HCT116 (cell line): ENCODE measurements at regions not wholly inside any gene's neighbourhood (a gene's known extent, or its start where the extent isn't known, plus 50 kb on each side); places are given as distances from the start of the nearest gene placed in this dataset.

ENCODE experiments used
- ATAC-seq: fragments of 200-7000 bp; cut with Tn5 transposase; 2 replicates; pipeline ENCODE4 v1.9.1; 2020; ENCODE audit warnings: mild to moderate bottlenecking, moderate library complexity
- BruUV-seq: library from RNA; stranded (reverse); fragments of 400-500 nt; replicated peaks from 2 replicates; lab custom pipeline; 2021; lab: Mats Ljungman, UMichigan
- CTCF ChIA-PET: fragments of 300-600 bp; sonication (Branson Sonifier 250); formaldehyde crosslinking; loops from one replicate; lab custom pipeline; 2021; ENCODE audit warnings: antibody characterized with exemption; lab: Charles Lee
- POLR2A ChIA-PET: fragments of 300-600, 350-600 bp; sonication (Branson Sonifier 250); formaldehyde crosslinking; loops from one replicate; lab custom pipeline; 2021; ENCODE audit warnings: antibody characterized with exemption; lab: Charles Lee
- RAD21 ChIA-PET, 2 experiments: fragments of 300-600 bp; sonication (Branson Sonifier 250); formaldehyde crosslinking; loops; one replicate each; lab custom pipeline; 2023; ENCODE audit warnings: low total read pairs in 2 of 2; ENCODE audit not compliant: uncharacterized antibody in 2 of 2, unreplicated experiment in 2 of 2, low non-redundant PET in 1 of 2; lab: Charles Lee
- DNase-seq: peaks from one replicate; pipeline ENCODE4 v3.0.0-alpha.2; 2010; ENCODE audit warnings: low read depth, low spot score
- H2AFZ ChIP-seq: fragments of 200-600 bp; shearing (Covaris generic), sonication (generic); 2 replicates; pipeline ENCODE4 v1.6.1; 2017; ENCODE audit warnings: low read depth, mixed run types, mixed read lengths, antibody characterized with exemption, low read length; ENCODE audit not compliant: poor library complexity, severe bottlenecking
- H3K27ac ChIP-seq: 2 replicates; pipeline ENCODE4 v1.5.1; 2012; ENCODE audit warnings: low read depth, low read length
- H3K27me3 ChIP-seq: fragments of 200-600 bp; sonication (generic); 2 replicates; pipeline ENCODE4 v1.6.1; 2016; ENCODE audit warnings: mixed run types, low read length, mixed read lengths; ENCODE audit not compliant: insufficient read depth
- H3K36me3 ChIP-seq, 2 experiments: fragments of 200-500 bp in 1 of 2; fragments of 200-600 bp in 1 of 2; sonication (Bioruptor generic) in 1 of 2; sonication (generic) in 1 of 2; 2 replicates each; pipeline versions ENCODE4 v1.5.1 to v1.6.1; 2014 to 2016; ENCODE audit warnings: low read length in 2 of 2, inconsistent platforms in 1 of 2, mixed read lengths in 1 of 2, mixed run types in 1 of 2; ENCODE audit not compliant: insufficient read depth in 2 of 2, control insufficient read depth in 1 of 2
- H3K4me1 ChIP-seq, 2 experiments: fragments of 200-600 bp in 1 of 2; sonication (generic) in 1 of 2; 2 replicates each; pipeline versions ENCODE4 v1.5.1 to v1.6.1; 2012 to 2017; ENCODE audit warnings: low read length in 2 of 2, inconsistent platforms in 1 of 2, mild to moderate bottlenecking in 1 of 2, mixed read lengths in 1 of 2, mixed run types in 1 of 2, moderate library complexity in 1 of 2; ENCODE audit not compliant: insufficient read depth in 2 of 2, control insufficient read depth in 1 of 2
- H3K4me2 ChIP-seq: fragments of 200-600 bp; sonication (generic); 2 replicates; pipeline ENCODE4 v1.6.1; 2017; ENCODE audit warnings: mixed run types, low read length, mixed read lengths
- H3K4me3 ChIP-seq, 2 experiments: fragments of 200-600 bp in 1 of 2; sonication (generic) in 1 of 2; replicated peaks in 1 of 2; 2 replicates each; pipeline ENCODE4 v1.5.1; 2011 to 2016; ENCODE audit warnings: low read length in 2 of 2, control low read depth in 1 of 2, low read depth in 1 of 2, mild to moderate bottlenecking in 1 of 2, mixed read lengths in 1 of 2, mixed run types in 1 of 2
- H3K79me2 ChIP-seq: fragments of 200-600 bp; sonication (generic); 2 replicates; pipeline ENCODE4 v1.6.1; 2017; ENCODE audit warnings: mild to moderate bottlenecking, mixed run types, low read length, moderate library complexity, mixed read lengths; ENCODE audit not compliant: insufficient read depth
- H3K9ac ChIP-seq: fragments of 200-600 bp; sonication (generic); 2 replicates; pipeline ENCODE4 v1.6.1; 2016; ENCODE audit warnings: low read length, mixed read lengths
- H3K9me2 ChIP-seq: fragments of 200-600 bp; sonication (generic), shearing (Covaris generic); 2 replicates; pipeline ENCODE4 v1.6.1; 2017; ENCODE audit warnings: mixed run types, mild to moderate bottlenecking, moderate library complexity; ENCODE audit not compliant: insufficient read depth
- H3K9me3 ChIP-seq, 2 experiments: fragments of 200-500 bp in 1 of 2; fragments of 200-600 bp in 1 of 2; sonication (Bioruptor generic) in 1 of 2; sonication (generic) in 1 of 2; 2 replicates each; pipeline ENCODE4 v1.6.1; 2014 to 2017; ENCODE audit warnings: low read length in 2 of 2, mixed read lengths in 2 of 2, inconsistent platforms in 1 of 2, low read depth in 1 of 2, mild to moderate bottlenecking in 1 of 2, mixed run types in 1 of 2, moderate library complexity in 1 of 2; ENCODE audit not compliant: control insufficient read depth in 1 of 2, insufficient read depth in 1 of 2
- H4K20me1 ChIP-seq: fragments of 200-600 bp; sonication (generic), shearing (Covaris generic); 2 replicates; pipeline ENCODE4 v1.6.1; 2017; ENCODE audit warnings: mixed run types, mild to moderate bottlenecking, moderate library complexity; ENCODE audit not compliant: insufficient read depth
- ATF3 ChIP-seq: IDR thresholded peaks from 2 replicates; pipeline ENCODE4 v1.6.1; 2012
- CEBPB ChIP-seq: IDR thresholded peaks from 2 replicates; pipeline ENCODE4 v1.6.1; 2012; ENCODE audit warnings: low read depth
- CTCF ChIP-seq, 3 experiments: fragments of 200-600 bp in 1 of 3; sonication (generic) in 1 of 3; IDR thresholded peaks in 2 of 3; conservative IDR thresholded peaks in 1 of 3; 2 replicates each; pipeline ENCODE4 v1.5.1; 2012 to 2017; ENCODE audit warnings: low read depth in 2 of 3, low read length in 2 of 3, antibody characterized with exemption in 1 of 3, borderline replicate concordance in 1 of 3, control low read depth in 1 of 3, mild to moderate bottlenecking in 1 of 3, mixed read lengths in 1 of 3, mixed run types in 1 of 3, moderate library complexity in 1 of 3; ENCODE audit not compliant: insufficient read depth in 1 of 3
- EGR1 ChIP-seq: IDR thresholded peaks from 2 replicates; pipeline ENCODE4 v1.6.1; 2012; ENCODE audit warnings: low read depth
- ELF1 ChIP-seq: IDR thresholded peaks from 2 replicates; pipeline ENCODE4 v1.6.1; 2012; ENCODE audit warnings: low read depth, borderline replicate concordance
- EZH2phosphoT487 ChIP-seq: fragments of 200-600 bp; IDR thresholded peaks from 2 replicates; pipeline ENCODE4 v1.6.1; 2018; ENCODE audit warnings: antibody characterized with exemption, borderline replicate concordance
- JUND ChIP-seq: IDR thresholded peaks from 2 replicates; pipeline ENCODE4 v1.6.1; 2012
- POLR2A ChIP-seq: IDR thresholded peaks from 2 replicates; pipeline ENCODE4 v1.7.0; 2011; ENCODE audit warnings: borderline replicate concordance; ENCODE audit not compliant: insufficient read depth, insufficient read length; ENCODE audit errors: extremely low read depth
- POLR2AphosphoS5 ChIP-seq: IDR thresholded peaks from 2 replicates; pipeline ENCODE4 v1.6.1; 2011; ENCODE audit warnings: mild to moderate bottlenecking, low read depth, low read length, moderate library complexity
- RAD21 ChIP-seq: IDR thresholded peaks from 2 replicates; pipeline ENCODE4 v1.6.1; 2012; ENCODE audit warnings: low read depth, mild to moderate bottlenecking
- REST ChIP-seq: IDR thresholded peaks from 2 replicates; pipeline ENCODE4 v1.6.1; 2012; ENCODE audit warnings: low read depth
- SP1 ChIP-seq: IDR thresholded peaks from 2 replicates; pipeline ENCODE4 v1.6.1; 2012; ENCODE audit warnings: low read depth
- YY1 ChIP-seq: IDR thresholded peaks from 2 replicates; pipeline ENCODE4 v1.6.1; 2011; ENCODE audit warnings: low read length, low read depth, moderate library complexity, mild to moderate bottlenecking; ENCODE audit not compliant: insufficient replicate concordance; ENCODE audit errors: extremely low read depth
- ZFX ChIP-seq: fragments of 450-650 bp; IDR thresholded peaks from 2 replicates; pipeline ENCODE4 v1.6.1; 2017
- ZNF274 ChIP-seq: fragments of 200-500 bp; sonication (Bioruptor generic); IDR thresholded peaks from 2 replicates; pipeline ENCODE4 v1.6.1; 2014; ENCODE audit warnings: mild to moderate bottlenecking, low read depth, low read length, inconsistent platforms
- intact Hi-C: fragments of 100-400 bp; cut with micrococcal nuclease; formaldehyde crosslinking; loops from 2 replicates; pipeline ENCODE4 v1.10.0; 2022

GRCh38 chr17:77470330-77470786, 329.6 kb downstream of the SEC14L1 start:
- no TSS peak for BruUV-seq
- ChIA-PET RAD21 (no interaction called here), POLR2A (no interaction called here), CTCF (no interaction called here)
- H2AFZ ChIP-seq, result no peak overlapping the region
- no peaks in the 10 kb centered on the region for H3K9me2 ChIP-seq
- intact Hi-C loops, result loop anchor here (5.0 kb wide), 1 partner anchor 123 kb away; no protein-coding TSS in a partner anchor
- DNase-seq (no peak), ATAC-seq (no peak)
- peak overlapping the region; percentile 64 for H3K4me2 ChIP-seq
- peaks cover 51 to 62% of the 10 kb centered on the region in 2 experiments for H3K4me1 ChIP-seq
- no peak for TF ChIP-seq EZH2phosphoT487
- no peak for TF ChIP-seq SP1
- TF ChIP-seq ELF1, result no peak
- no peak for TF ChIP-seq ATF3
- TF ChIP-seq POLR2AphosphoS5, result no peak
- no peak for TF ChIP-seq YY1
- no peak for TF ChIP-seq ZNF274
- no peak for TF ChIP-seq ZFX
- no peak for TF ChIP-seq RAD21
- no peak for TF ChIP-seq POLR2A
- TF ChIP-seq REST, result no peak
- no peak for TF ChIP-seq EGR1
- TF ChIP-seq CEBPB, result no peak
- no peak for TF ChIP-seq CTCF (IDR thresholded peaks at IDR 0.05 in 2 of 3, conservative IDR thresholded peaks at IDR 0.05 in 1 of 3; ENCODE audit: borderline replicate concordance in 1 of 3, insufficient read depth in 1 of 3, low read depth in 2 of 3, low read length in 2 of 3)
- TF ChIP-seq JUND, result no peak
- H3K4me3 ChIP-seq, result peak overlapping the region in 1 of 2 experiments; percentile 32; a peak in 2 of 4 replicates
- no peaks in the 10 kb centered on the region for H3K27me3 ChIP-seq
- H4K20me1 ChIP-seq, result no peaks in the 10 kb centered on the region
- H3K27ac ChIP-seq, result peak overlapping the region; percentile 79
- H3K36me3 ChIP-seq, result peaks cover 0 to 5% of the 10 kb centered on the region in 2 experiments; a peak in 1 of 4 replicates
- peaks cover 73% of the 10 kb centered on the region for H3K79me2 ChIP-seq
- H3K9ac ChIP-seq, result peak overlapping the region; percentile 42; the same call in 1 of the 2 replicates
- H3K9me3 ChIP-seq, result no peaks in the 10 kb centered on the region
